Uterus (tissue), 2 donors: ENCODE measurements at regions not wholly inside any gene's neighbourhood (a gene's known extent, or its start where the extent isn't known, plus 50 kb on each side); places are given as distances from the start of the nearest gene placed in this dataset.

ENCODE experiments used
- POLR2A ChIP-seq, 2 donors: fragments of 450-650 bp; IDR thresholded peaks; one replicate each; pipeline ENCODE4 v1.6.1; 2016; ENCODE audit warnings: antibody characterized with exemption in 2 of 2, mild to moderate bottlenecking in 1 of 2, moderate library complexity in 1 of 2
- TF ChIP-seq, protein P1 (sequence below), 4 experiments: fragments of 200-600 bp in 2 of 4; fragments of 450-650 bp in 2 of 4; sonication (generic) in 2 of 4; IDR thresholded peaks; one replicate each; pipeline ENCODE4 v1.5.1; 2016 to 2019; ENCODE audit warnings: antibody characterized with exemption in 4 of 4, mild to moderate bottlenecking in 2 of 4, moderate library complexity in 1 of 4

- TF ChIP-seq, protein P1, sequence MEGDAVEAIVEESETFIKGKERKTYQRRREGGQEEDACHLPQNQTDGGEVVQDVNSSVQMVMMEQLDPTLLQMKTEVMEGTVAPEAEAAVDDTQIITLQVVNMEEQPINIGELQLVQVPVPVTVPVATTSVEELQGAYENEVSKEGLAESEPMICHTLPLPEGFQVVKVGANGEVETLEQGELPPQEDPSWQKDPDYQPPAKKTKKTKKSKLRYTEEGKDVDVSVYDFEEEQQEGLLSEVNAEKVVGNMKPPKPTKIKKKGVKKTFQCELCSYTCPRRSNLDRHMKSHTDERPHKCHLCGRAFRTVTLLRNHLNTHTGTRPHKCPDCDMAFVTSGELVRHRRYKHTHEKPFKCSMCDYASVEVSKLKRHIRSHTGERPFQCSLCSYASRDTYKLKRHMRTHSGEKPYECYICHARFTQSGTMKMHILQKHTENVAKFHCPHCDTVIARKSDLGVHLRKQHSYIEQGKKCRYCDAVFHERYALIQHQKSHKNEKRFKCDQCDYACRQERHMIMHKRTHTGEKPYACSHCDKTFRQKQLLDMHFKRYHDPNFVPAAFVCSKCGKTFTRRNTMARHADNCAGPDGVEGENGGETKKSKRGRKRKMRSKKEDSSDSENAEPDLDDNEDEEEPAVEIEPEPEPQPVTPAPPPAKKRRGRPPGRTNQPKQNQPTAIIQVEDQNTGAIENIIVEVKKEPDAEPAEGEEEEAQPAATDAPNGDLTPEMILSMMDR (IDR thresholded peaks at IDR 0.05), result no peak
- TF ChIP-seq POLR2A (IDR thresholded peaks at IDR 0.05), result no peak
Observed at GRCh38 chr7:106421181-106421762, 136.5 kb upstream of the NAMPT start.
